Activated T-cell treated with anti-CD3 and anti-CD28 coated beads for 48 hours (primary cell): ENCODE measurements at regions not wholly inside any gene's neighbourhood (a gene's known extent, or its start where the extent isn't known, plus 50 kb on each side); places are given as distances from the start of the nearest gene placed in this dataset.

Experiments used
- DNase-seq: peaks from one replicate; pipeline ENCODE4 v3.0.0-alpha.2; 2020; ENCODE audit warnings: low read depth

- no peak for DNase-seq
Measured at GRCh38 chr1:208785629-208786028, 541.4 kb upstream of the PLXNA2 start.

GRCh38 chr1:208787219-208787618 lies 543.0 kb upstream of the PLXNA2 start:
- no peak for DNase-seq

GRCh38 chr1:208788013-208788540 lies 543.9 kb upstream of the PLXNA2 start:
- DNase-seq, result no peak

GRCh38 chr1:208791456-208791855 lies 547.3 kb upstream of the PLXNA2 start:
- no peak for DNase-seq

- DNase-seq, result no peak
Measured at GRCh38 chr1:208793861-208794345, 549.7 kb upstream of the PLXNA2 start.

- DNase-seq, result no peak
Measured at GRCh38 chr1:208799186-208799585, 555.0 kb upstream of the PLXNA2 start.

- no peak for DNase-seq
Measured at GRCh38 chr1:208803011-208803811, 559.0 kb upstream of the PLXNA2 start.

GRCh38 chr1:208807446-208808127 lies 563.4 kb upstream of the PLXNA2 start:
- no peak for DNase-seq

GRCh38 chr1:208808301-208808700 lies 564.1 kb upstream of the PLXNA2 start:
- no peak for DNase-seq

- DNase-seq, result no peak
Measured at GRCh38 chr1:208809876-208810275, 565.7 kb upstream of the PLXNA2 start.

GRCh38 chr1:208818770-208819445 lies 574.7 kb upstream of the PLXNA2 start:
- DNase-seq, result no peak

- DNase-seq, result no peak
Measured at GRCh38 chr1:208820580-208821212, 576.5 kb upstream of the PLXNA2 start.

GRCh38 chr1:208821939-208822338 lies 577.8 kb upstream of the PLXNA2 start:
- DNase-seq, result no peak

GRCh38 chr1:208825300-208825699 lies 581.1 kb upstream of the PLXNA2 start:
- no peak for DNase-seq

- no peak for DNase-seq
Measured at GRCh38 chr1:208829595-208829994, 585.4 kb upstream of the PLXNA2 start.

GRCh38 chr1:208834381-208835096 lies 590.4 kb upstream of the PLXNA2 start:
- no peak for DNase-seq

- DNase-seq, result no peak
Measured at GRCh38 chr1:208835097-208835463, 590.9 kb upstream of the PLXNA2 start.

- no peak for DNase-seq
Measured at GRCh38 chr1:208835781-208836180, 591.6 kb upstream of the PLXNA2 start.

GRCh38 chr1:208837242-208837641 lies 593.1 kb upstream of the PLXNA2 start:
- no peak for DNase-seq

- no peak for DNase-seq
Measured at GRCh38 chr1:208841436-208841835, 597.3 kb upstream of the PLXNA2 start.

- no peak for DNase-seq
Measured at GRCh38 chr1:208842451-208842850, 598.3 kb upstream of the PLXNA2 start.

GRCh38 chr1:208844158-208844557 lies 600.0 kb upstream of the PLXNA2 start:
- no peak for DNase-seq
